G401 (cell line): ENCODE measurements at regions not wholly inside any gene's neighbourhood (a gene's known extent, or its start where the extent isn't known, plus 50 kb on each side); places are given as distances from the start of the nearest gene placed in this dataset.

ENCODE experiments used
- DNase-seq: peaks from one replicate; pipeline ENCODE4 v3.0.0-alpha.2; 2015; ENCODE audit warnings: low spot score
- in situ Hi-C: cut with HindIII; loops from 2 replicates; pipeline ENCODE4 v1.10.0; 2016; ENCODE audit warnings: low sequenced_read_pairs, mixed read lengths

GRCh38 chr10:91115618-91116390, 104.7 kb upstream of the PCGF5 start:
- in situ Hi-C loops: no loop called here
- no peak for DNase-seq

DNA sequence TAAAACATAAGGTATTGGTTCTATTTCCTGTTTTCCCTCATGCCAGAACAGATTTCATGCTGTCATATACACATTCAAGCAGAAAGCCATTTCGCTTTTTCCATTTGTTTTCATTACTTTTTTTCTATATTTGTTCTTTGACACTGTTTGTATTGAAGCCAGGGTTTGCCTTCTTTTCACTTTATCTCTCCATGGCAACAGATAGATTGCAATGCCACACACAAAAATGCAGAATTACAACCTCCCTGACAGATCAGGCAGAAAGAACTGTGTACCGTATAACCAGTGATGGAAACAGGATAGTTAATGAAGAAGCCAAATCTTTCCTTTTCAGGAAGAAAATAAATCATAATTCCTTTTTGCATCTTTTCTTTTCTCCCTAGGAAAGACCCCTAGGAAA, 103.0 kb upstream of the PCGF5 start:
- in situ Hi-C loops: no loop called here
- DNase-seq: no peak

GRCh38 chr10:91120348-91120747, 100.1 kb upstream of the PCGF5 start:
- in situ Hi-C loops: no loop called here

GRCh38 chr10:91123261-91123660, 97.2 kb upstream of the PCGF5 start:
- no peak for DNase-seq
- in situ Hi-C loops: no loop called here

More at GRCh38 chr10:91120348-91120747, 100.1 kb upstream of the PCGF5 start:
- DNase-seq: no peak

GRCh38 chr10:91124016-91124415, 96.4 kb upstream of the PCGF5 start:
- in situ Hi-C loops: no loop called here
- DNase-seq: no peak

- in situ Hi-C loops: no loop called here
- DNase-seq: no peak
These were observed 94.0 kb upstream of the PCGF5 start for GRCh38 chr10:91126471-91126870.

- in situ Hi-C loops: no loop called here
- no peak for DNase-seq
These were observed 93.0 kb upstream of the PCGF5 start for GRCh38 chr10:91127341-91128082.

- DNase-seq: no peak
- in situ Hi-C loops: no loop called here
These were observed 85.3 kb upstream of the PCGF5 start for GRCh38 chr10:91135113-91135512.

GRCh38 chr10:91137011-91137643, 83.3 kb upstream of the PCGF5 start:
- no peak for DNase-seq
- in situ Hi-C loops: no loop called here

DNA sequence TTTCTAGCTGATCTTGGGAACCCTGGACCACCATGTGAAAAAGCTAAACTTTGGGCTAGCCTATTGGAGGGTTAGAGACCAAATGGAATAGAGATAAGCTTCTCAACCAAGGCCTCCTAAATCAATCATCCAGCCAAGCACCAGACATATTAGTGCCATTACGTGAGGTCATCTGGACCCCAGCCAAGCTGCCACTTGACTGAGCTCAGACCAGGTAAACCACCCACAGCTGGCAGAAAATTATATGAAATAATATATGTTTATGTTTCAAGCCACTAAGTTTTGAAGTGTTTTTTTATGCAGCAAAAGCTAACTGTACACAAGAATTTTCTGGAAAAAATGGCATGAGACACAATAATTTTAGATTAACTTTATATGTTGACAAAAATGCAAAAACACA, 82.6 kb upstream of the PCGF5 start:
- in situ Hi-C loops: no loop called here
- DNase-seq: no peak

DNA sequence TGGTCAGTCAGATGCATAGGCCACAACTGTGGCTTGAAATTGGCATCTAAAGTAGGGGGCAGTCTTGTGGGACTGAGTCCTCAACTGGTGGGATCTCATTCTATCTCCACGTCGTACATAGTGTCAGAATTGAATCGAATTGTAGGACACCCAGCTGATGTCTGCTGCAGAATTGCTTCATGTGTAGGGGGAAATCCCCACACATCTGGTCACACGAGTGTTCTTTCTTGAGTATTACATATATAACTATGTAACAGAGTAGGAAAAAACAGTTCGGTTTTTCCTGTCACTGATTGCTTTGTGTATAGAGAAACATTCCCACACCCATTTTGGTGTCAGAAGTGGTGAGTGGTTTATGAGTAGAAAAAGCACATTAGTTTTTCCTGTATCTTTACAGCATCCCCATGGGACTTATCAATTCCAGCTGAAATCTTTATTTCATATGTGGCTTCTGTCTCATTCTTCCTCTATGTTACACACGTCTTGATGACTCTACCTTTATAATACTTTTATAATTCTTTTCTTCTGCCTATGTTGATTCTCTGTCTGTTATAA, 79.4 kb upstream of the PCGF5 start:
- in situ Hi-C loops: no loop called here
- no peak for DNase-seq

DNA sequence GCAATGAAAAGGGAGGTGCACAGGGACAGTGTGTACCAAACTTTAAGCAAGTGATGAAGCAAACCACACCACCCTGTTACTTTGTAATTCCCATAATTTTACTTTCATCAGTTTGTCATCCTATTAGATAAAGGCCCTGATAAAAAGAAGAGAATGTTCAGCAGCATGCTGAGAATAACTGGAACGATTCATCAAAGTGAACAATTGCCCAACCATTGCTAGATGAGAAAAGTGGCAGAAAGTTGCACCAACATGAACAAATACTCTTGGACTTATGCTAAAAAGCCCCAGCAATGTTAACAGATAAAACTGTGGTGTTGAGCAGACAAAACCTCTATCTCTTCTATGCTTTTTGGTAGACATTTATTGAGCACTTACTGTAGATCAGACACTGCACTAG, 75.5 kb upstream of the PCGF5 start:
- in situ Hi-C loops: no loop called here
- no peak for DNase-seq

DNA sequence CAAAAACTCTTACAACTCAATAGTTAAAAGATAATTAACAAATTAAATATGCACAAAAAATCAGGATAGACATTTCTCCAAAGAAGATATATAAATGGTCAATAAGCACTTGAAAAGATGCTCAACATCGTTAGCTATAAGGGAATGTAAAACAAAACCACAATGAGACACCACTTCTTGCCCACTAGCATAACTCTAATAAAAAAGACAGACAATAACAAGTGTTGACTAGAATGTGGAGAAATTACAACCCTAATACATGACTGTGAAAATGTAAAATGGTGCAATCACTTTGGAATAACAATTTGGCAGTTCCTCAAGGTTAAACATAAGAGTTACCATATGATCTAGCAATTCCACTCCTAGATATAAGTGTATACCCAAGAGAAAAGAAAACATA, 74.3 kb upstream of the PCGF5 start:
- in situ Hi-C loops: no loop called here
- DNase-seq: no peak

DNA sequence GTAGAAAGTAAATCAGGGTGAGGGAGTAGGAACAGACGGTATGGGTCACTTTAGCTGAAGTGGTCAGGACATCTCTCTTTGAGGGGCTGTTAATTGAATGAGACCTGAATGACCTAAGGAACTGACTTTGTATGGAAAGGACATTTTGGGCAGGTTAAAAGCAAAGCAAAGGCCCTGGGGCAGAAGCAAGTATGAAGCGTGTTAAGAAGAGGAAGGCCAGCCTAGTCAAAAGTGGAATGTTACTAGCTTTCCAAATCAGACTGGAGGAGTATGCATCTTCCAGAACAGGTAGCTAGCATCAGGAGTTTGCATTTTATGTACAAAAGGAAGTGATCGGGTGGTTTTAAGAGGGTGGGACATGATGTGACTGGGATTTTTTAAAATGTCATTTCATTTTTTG, 70.9 kb upstream of the PCGF5 start:
- no peak for DNase-seq
- in situ Hi-C loops: no loop called here

DNA sequence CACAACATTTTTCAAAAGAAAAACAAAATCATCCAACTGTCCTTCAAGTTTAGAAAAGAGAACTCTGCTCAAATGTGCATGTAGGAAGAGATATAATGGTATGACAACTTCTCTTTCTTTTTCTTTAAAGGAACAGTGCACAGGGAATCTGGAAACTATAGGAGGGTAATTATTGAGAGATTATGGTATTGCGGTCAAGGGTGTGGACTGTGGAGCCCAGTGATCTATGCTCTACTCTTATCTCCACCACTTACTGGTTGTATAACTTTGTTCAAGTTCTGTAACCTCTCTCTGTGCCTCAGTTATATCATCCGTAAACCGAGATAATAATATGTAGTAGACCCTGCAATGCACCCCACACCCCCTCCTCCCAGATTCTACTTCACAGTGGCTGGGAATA, 69.8 kb upstream of the PCGF5 start:
- in situ Hi-C loops: no loop called here
- DNase-seq: no peak

- in situ Hi-C loops: no loop called here
- no peak for DNase-seq
These were observed 67.0 kb upstream of the PCGF5 start for GRCh38 chr10:91153508-91153907.

- in situ Hi-C loops: no loop called here
- DNase-seq: no peak
These were observed 65.6 kb upstream of the PCGF5 start for GRCh38 chr10:91154842-91155241.

DNA sequence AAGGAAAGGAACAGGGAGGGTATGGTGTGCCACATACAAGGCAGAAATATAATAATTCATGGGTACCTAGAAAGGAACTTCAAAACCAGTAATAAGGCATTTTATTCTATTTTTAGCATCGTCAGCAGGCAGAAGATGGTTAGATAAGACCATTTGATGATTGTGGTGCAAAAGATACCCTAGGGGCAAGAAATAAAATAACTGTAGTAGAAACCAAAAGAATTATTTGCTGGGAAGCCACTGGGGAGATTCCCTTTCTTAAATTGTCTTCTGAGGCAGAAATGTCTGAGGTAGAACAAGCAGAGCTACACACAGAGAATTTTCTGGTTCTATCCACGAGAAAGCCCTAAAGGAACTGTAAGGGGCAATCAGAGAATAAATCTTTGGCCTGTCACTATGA, 64.3 kb upstream of the PCGF5 start:
- in situ Hi-C loops: no loop called here
- no peak for DNase-seq

GRCh38 chr10:91159254-91159783, 61.1 kb upstream of the PCGF5 start:
- no peak for DNase-seq
- in situ Hi-C loops: no loop called here

GRCh38 chr10:91162050-91162494, 58.4 kb upstream of the PCGF5 start:
- no peak for DNase-seq

More at GRCh38 chr10:91162050-91162494, 58.4 kb upstream of the PCGF5 start:
- in situ Hi-C loops: no loop called here
